Ishikawa (cell line): ENCODE measurements at regions not wholly inside any gene's neighbourhood (a gene's known extent, or its start where the extent isn't known, plus 50 kb on each side); places are given as distances from the start of the nearest gene placed in this dataset.

Experiments
- CEBPB ChIP-seq: IDR thresholded peaks from 2 replicates; pipeline ENCODE4 v1.6.1; 2012
- CREB1 ChIP-seq: IDR thresholded peaks from 2 replicates; pipeline ENCODE4 v1.6.1; 2012; ENCODE audit warnings: low read depth
- EGR1 ChIP-seq: IDR thresholded peaks from 2 replicates; pipeline ENCODE4 v1.6.1; 2012
- EP300 ChIP-seq: IDR thresholded peaks from 2 replicates; pipeline ENCODE4 v1.6.1; 2012; ENCODE audit warnings: borderline replicate concordance
- FOXM1 ChIP-seq: IDR thresholded peaks from 2 replicates; pipeline ENCODE4 v1.6.1; 2012; ENCODE audit warnings: low read depth, borderline replicate concordance
- MAX ChIP-seq: IDR thresholded peaks from 2 replicates; pipeline ENCODE4 v1.6.1; 2012
- NFIC ChIP-seq: IDR thresholded peaks from 2 replicates; pipeline ENCODE4 v1.6.1; 2012
- RAD21 ChIP-seq: IDR thresholded peaks from 2 replicates; pipeline ENCODE4 v1.6.1; 2012; ENCODE audit warnings: low read depth
- REST ChIP-seq: IDR thresholded peaks from 2 replicates; pipeline ENCODE4 v1.6.1; 2012; ENCODE audit warnings: low read depth, mild to moderate bottlenecking
- TAF1 ChIP-seq: IDR thresholded peaks from 2 replicates; pipeline ENCODE4 v1.6.1; 2012; ENCODE audit warnings: low read depth, mild to moderate bottlenecking
- TCF12 ChIP-seq: IDR thresholded peaks from 2 replicates; pipeline ENCODE4 v1.6.1; 2012; ENCODE audit warnings: low read depth
- TEAD4 ChIP-seq: IDR thresholded peaks from 2 replicates; pipeline ENCODE4 v1.6.1; 2012
- USF1 ChIP-seq: IDR thresholded peaks from 2 replicates; pipeline ENCODE4 v1.6.1; 2012
- YY1 ChIP-seq: IDR thresholded peaks from 2 replicates; pipeline ENCODE4 v1.6.1; 2012; ENCODE audit warnings: low read depth
- ZBTB7A ChIP-seq: IDR thresholded peaks from 2 replicates; pipeline ENCODE4 v1.6.1; 2012; ENCODE audit warnings: low read depth

GRCh38 chr4:98786866-98787265, 128.5 kb upstream of the TSPAN5 start:
- no peak for TF ChIP-seq NFIC
- TF ChIP-seq RAD21, result peak; percentile 15; the same call in 1 of the 2 replicates
- no peak for TF ChIP-seq CREB1
- no peak for TF ChIP-seq REST
- TF ChIP-seq USF1, result no peak
- no peak for TF ChIP-seq EP300

GRCh38 chr4:98784947-98785706, 126.7 kb upstream of the TSPAN5 start:
- no peak for TF ChIP-seq TEAD4
- TF ChIP-seq CREB1, result no peak
- TF ChIP-seq TCF12, result no peak
- TF ChIP-seq CEBPB, result no peak
- no peak for TF ChIP-seq RAD21
- no peak for TF ChIP-seq TAF1
- no peak for TF ChIP-seq NFIC
- no peak for TF ChIP-seq REST
- TF ChIP-seq EGR1, result no peak
- TF ChIP-seq MAX, result no peak
- TF ChIP-seq EP300, result no peak
- no peak for TF ChIP-seq FOXM1
- no peak for TF ChIP-seq ZBTB7A
- no peak for TF ChIP-seq USF1
- TF ChIP-seq YY1, result no peak

GRCh38 chr4:98781641-98782357, 123.4 kb upstream of the TSPAN5 start:
- TF ChIP-seq NFIC (no peak), EGR1 (no peak), REST (no peak), TAF1 (no peak)

GRCh38 chr4:98780926-98781325, 122.5 kb upstream of the TSPAN5 start:
- TF ChIP-seq CREB1, result no peak
- TF ChIP-seq ZBTB7A, result no peak
- no peak for TF ChIP-seq EP300
- no peak for TF ChIP-seq USF1
- TF ChIP-seq TAF1, result no peak
- no peak for TF ChIP-seq FOXM1
- no peak for TF ChIP-seq TEAD4
- TF ChIP-seq REST, result no peak
- no peak for TF ChIP-seq EGR1
- no peak for TF ChIP-seq MAX
- TF ChIP-seq TCF12, result no peak
- no peak for TF ChIP-seq CEBPB
- no peak for TF ChIP-seq RAD21
- TF ChIP-seq NFIC, result no peak
- TF ChIP-seq YY1, result no peak
